Testis (tissue), 2 donors: ENCODE measurements at regions not wholly inside any gene's neighbourhood (a gene's known extent, or its start where the extent isn't known, plus 50 kb on each side); places are given as distances from the start of the nearest gene placed in this dataset.

Experiments used
- DNase-seq: peaks from one replicate; pipeline ENCODE4 v3.0.0-alpha.2; 2019
- H3K27ac ChIP-seq, 2 donors: fragments of 200-600 bp; sonication (generic); one replicate each; pipeline ENCODE4 v1.5.1; 2019
- H3K27me3 ChIP-seq: fragments of 200-600 bp; sonication (generic); one replicate; pipeline ENCODE4 v1.5.1; 2019
- H3K36me3 ChIP-seq: fragments of 200-600 bp; sonication (generic); one replicate; pipeline ENCODE4 v1.5.1; 2017; ENCODE audit warnings: low read depth; ENCODE audit errors: missing control alignments
- H3K4me1 ChIP-seq: fragments of 200-600 bp; sonication (generic); one replicate; pipeline ENCODE4 v1.5.1; 2019
- H3K4me3 ChIP-seq, 2 donors: fragments of 200-600 bp; sonication (generic); one replicate each; pipeline ENCODE4 v1.5.1; 2017 to 2019
- H3K9me3 ChIP-seq: fragments of 200-600 bp; sonication (generic); one replicate; pipeline ENCODE4 v1.5.1; 2017
- POLR2A ChIP-seq: fragments of 450-650 bp; IDR thresholded peaks from one replicate; pipeline ENCODE4 v1.6.1; 2017; ENCODE audit warnings: antibody characterized with exemption, mild to moderate bottlenecking, moderate library complexity
- WGBS, 2 donors: methylation state at CpG; one replicate each; pipeline ENCODE4 v1.1.5; 2018; 5-methylcytosine and 5-hydroxymethylcytosine counted together
- intact Hi-C: fragments of 100-400 bp; cut with DNase I; formaldehyde crosslinking; loops from one replicate; pipeline ENCODE4 v1.15.1; 2023; ENCODE audit warnings: low total_unique reads
- TF ChIP-seq, protein P1 (sequence below), 3 experiments: fragments of 450-650 bp in 2 of 3; fragments of 200-600 bp in 1 of 3; sonication (generic) in 1 of 3; IDR thresholded peaks; one replicate each; pipeline ENCODE4 v1.5.1; 2016 to 2019; ENCODE audit warnings: antibody characterized with exemption in 3 of 3, mild to moderate bottlenecking in 2 of 3, moderate library complexity in 1 of 3

DNA sequence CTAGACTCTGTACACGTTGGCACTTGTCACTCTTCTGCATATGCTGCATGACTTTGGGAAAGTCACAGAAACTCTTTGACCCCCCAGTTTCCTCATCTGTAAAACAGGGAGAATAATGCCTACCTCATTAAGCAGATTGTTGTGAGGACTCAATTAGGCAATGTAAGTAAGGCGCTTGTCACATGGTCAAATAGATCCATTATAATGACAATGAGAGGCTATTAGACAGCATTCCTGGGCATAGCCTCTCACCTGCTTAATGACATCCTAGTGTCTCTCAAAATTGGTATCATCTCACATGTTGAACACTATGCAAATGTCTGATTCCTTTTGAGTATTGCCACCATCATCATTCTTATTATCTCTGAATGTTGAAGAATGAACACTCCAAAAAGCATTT, 172.6 kb upstream of the JADE1 start:
- intact Hi-C loops = no loop called here
- TF ChIP-seq, protein P1, sequence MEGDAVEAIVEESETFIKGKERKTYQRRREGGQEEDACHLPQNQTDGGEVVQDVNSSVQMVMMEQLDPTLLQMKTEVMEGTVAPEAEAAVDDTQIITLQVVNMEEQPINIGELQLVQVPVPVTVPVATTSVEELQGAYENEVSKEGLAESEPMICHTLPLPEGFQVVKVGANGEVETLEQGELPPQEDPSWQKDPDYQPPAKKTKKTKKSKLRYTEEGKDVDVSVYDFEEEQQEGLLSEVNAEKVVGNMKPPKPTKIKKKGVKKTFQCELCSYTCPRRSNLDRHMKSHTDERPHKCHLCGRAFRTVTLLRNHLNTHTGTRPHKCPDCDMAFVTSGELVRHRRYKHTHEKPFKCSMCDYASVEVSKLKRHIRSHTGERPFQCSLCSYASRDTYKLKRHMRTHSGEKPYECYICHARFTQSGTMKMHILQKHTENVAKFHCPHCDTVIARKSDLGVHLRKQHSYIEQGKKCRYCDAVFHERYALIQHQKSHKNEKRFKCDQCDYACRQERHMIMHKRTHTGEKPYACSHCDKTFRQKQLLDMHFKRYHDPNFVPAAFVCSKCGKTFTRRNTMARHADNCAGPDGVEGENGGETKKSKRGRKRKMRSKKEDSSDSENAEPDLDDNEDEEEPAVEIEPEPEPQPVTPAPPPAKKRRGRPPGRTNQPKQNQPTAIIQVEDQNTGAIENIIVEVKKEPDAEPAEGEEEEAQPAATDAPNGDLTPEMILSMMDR (IDR thresholded peaks at IDR 0.05) = no peak
- TF ChIP-seq POLR2A = no peak
- no peaks in the 10 kb centered on the region for H3K36me3 ChIP-seq
- peaks cover 11% of the 10 kb centered on the region for H3K4me1 ChIP-seq
- WGBS, 2 donors = 78 to 92% methylated on average over 2 of the region's 2 CpGs
- no peak for DNase-seq
- no peak overlapping the region for H3K27ac ChIP-seq
- no peaks in the 10 kb centered on the region for H3K9me3 ChIP-seq
- H3K4me3 ChIP-seq = no peak overlapping the region
- no peaks in the 10 kb centered on the region for H3K27me3 ChIP-seq

- Histone ChIP-seq H3K4me1 (peaks cover 12% of the 10 kb centered on the region), H3K9me3 (no peaks in the 10 kb centered on the region), H3K27me3 (no peaks in the 10 kb centered on the region), H3K4me3 (no peak overlapping the region), H3K27ac (peak overlapping the region in 1 of 2 donors; percentile 42), H3K36me3 (no peaks in the 10 kb centered on the region)
- WGBS, 2 donors = 76 to 80% methylated on average over 5 of the region's 5 CpGs
- intact Hi-C loops = no loop called here
- TF ChIP-seq POLR2A = no peak
- TF ChIP-seq, protein P1 (IDR thresholded peaks at IDR 0.05) = no peak
- DNase-seq = no peak
These were observed 173.4 kb upstream of the JADE1 start for GRCh38 chr4:128635955-128636560.

GRCh38 chr4:128635141-128635954, 174.2 kb upstream of the JADE1 start:
- WGBS, 2 donors = 44 to 48% methylated on average over 18 to 19 of the region's 19 CpGs
- DNase-seq = peak; percentile 53
- H3K4me1 ChIP-seq = peaks cover 17% of the 10 kb centered on the region
- TF ChIP-seq POLR2A = no peak
- TF ChIP-seq, protein P1 (IDR thresholded peaks at IDR 0.05) = no peak
- intact Hi-C loops = no loop called here
- no peaks in the 10 kb centered on the region for H3K27me3 ChIP-seq
- no peak overlapping the region for H3K4me3 ChIP-seq
- H3K36me3 ChIP-seq = no peaks in the 10 kb centered on the region
- no peaks in the 10 kb centered on the region for H3K9me3 ChIP-seq
- H3K27ac ChIP-seq = peak overlapping the region; percentile 15 to 42

DNA sequence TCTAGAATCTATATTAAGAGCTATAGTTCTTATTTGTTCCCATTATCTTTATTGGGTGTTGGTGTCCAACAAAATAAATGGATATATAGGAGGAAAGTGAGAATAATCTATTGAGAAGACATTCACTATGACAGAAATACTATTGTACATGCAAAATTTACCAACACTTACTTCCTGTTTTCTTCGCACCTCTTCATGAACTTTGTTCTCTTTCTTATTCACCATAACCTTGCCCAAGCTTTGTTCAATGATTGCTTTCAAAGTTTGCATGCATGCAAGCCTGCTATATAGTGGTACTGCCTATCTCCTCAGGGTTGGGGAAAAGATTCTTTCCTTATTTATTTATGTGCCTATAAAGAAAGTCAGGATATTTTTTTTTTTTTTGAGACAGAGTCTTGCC, 176.4 kb upstream of the JADE1 start:
- Histone ChIP-seq H3K27me3 (no peaks in the 10 kb centered on the region), H3K9me3 (no peaks in the 10 kb centered on the region), H3K27ac (no peak overlapping the region), H3K36me3 (no peaks in the 10 kb centered on the region), H3K4me1 (peaks cover 12% of the 10 kb centered on the region), H3K4me3 (no peak overlapping the region)
- 89 to 97% methylated on average over 1 of the region's 1 CpG for WGBS, 2 donors
- DNase-seq = no peak
- intact Hi-C loops = no loop called here
- TF ChIP-seq POLR2A = no peak
- TF ChIP-seq, protein P1 (IDR thresholded peaks at IDR 0.05) = no peak
